HG03159 (cell line): ENCODE measurements at regions not wholly inside any gene's neighbourhood (a gene's known extent, or its start where the extent isn't known, plus 50 kb on each side); places are given as distances from the start of the nearest gene placed in this dataset.

Experiments
- ATAC-seq: cut with Tn5 transposase; IDR thresholded peaks from one replicate; pipeline ENCODE4 v1.9.1; 2021; ENCODE audit warnings: mild to moderate bottlenecking, moderate library complexity; ENCODE audit not compliant: unreplicated experiment

GRCh38 chr1:219526074-219526473 lies 86.8 kb downstream of the ZC3H11B start:
- ATAC-seq, result no peak

DNA sequence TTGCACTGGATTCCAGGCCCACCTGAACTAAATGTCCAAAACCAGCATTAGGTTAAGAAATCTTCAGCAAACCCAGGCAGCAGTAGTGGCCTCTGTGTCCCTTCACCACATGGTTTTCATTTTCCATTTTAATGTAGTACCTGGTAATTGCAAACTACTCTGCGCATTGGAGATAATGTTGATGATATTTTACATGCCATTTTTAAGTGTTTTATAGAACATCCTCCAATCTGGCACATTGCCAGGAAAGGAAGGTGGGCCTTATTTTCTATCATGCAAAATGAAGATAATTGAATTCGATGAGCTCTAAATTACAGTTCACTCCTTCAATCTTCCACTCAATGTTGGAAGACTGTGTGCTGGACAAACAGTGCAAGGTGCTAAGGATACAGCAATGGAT lies 89.5 kb downstream of the ZC3H11B start:
- ATAC-seq, result no peak

- no peak for ATAC-seq
These were observed 91.6 kb downstream of the ZC3H11B start for GRCh38 chr1:219521325-219521724.

- no peak for ATAC-seq
These were observed 92.7 kb downstream of the ZC3H11B start for GRCh38 chr1:219520241-219520640.

- ATAC-seq, result no peak
These were observed 94.0 kb downstream of the ZC3H11B start for GRCh38 chr1:219518907-219519248.

DNA sequence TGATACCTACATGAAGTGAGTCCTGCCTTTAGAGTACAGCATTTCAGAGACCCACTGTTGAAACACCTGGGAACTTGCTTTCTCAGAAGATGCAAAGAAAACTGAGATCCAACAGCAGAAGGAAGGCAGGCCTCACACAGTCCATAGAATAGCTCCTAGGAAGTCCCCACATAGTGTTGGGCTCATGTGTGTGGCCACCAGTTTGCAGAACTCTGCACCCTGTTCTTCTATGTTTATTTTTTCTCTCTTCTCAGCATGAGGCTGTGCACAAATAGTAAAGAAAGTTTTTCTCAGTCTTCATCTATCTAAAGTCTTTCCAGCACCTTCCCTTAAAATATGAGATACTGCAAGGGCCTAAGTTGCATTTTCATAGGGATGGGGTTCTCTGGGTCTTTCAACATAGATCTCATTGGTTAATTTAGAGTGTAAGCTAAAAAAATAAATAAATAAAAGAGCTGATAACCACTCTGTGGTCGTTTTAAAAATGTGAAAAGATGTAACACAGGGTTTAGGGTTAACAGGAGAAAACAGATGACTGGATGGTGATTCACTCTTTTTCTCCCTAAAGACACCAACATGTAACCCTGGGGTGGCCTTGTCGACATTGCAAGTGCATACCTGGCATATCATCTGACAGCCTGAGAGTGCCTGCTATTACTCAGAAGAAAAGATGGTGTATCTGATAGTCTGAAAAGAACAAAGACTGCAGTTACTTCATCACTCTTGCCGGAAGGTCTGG lies 94.6 kb downstream of the ZC3H11B start:
- no peak for ATAC-seq

DNA sequence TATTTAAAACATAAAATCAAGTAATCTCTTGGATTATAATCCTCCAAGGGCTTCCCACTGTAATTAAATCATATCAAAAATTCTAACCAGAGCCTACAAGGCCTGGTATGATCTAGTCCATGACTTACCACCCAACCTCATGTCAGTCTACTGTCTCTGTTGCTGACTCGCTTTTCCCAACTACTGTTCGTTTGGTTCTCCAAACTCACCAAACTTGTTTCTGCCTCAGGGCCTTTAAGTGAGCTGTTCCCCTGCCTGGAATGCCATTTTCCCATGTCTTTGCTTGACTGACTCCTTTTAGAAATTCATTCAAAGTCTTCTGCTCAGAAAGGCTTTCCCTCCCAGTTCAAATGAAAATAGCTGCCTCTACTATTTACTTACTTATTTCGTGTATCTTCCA lies 95.9 kb downstream of the ZC3H11B start:
- ATAC-seq, result no peak

DNA sequence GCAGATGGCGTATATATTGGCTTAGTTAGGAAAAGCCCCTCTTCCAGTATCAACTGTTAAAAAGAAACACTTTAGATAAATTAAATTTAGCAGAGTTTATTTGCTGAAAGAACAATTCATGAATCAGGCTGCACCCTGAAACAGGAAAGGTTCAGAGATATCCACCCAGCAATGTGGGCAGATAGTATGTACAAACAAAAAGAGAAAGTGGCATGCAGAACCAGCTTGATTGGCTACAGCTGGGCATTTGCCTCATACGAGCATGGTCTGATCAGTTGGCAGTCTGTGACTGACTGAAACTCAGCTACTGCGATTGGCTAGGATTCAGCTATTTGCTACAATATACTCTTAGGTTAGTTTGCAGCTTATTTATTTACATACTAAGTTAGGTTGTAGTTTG lies 98.2 kb downstream of the ZC3H11B start:
- no peak for ATAC-seq

DNA sequence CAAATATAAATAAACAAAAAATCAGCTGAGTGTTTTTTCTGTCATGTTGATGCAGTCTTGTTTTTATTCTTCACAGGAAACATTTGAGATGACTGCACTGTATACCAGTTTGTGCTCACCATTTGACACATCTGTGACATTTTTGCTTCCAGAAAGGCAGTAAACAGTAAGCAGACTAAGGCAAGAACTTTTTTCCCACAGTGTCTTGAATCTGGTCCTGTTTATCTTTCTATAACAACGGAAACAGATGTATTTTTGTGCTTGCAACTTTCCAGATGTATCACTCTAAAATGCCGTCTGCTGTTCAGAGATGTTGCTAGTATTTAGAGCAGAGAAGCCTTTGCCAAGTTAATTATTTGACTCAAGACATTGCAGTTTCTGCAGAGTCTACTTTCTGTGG lies 105.5 kb downstream of the ZC3H11B start:
- ATAC-seq, result no peak

DNA sequence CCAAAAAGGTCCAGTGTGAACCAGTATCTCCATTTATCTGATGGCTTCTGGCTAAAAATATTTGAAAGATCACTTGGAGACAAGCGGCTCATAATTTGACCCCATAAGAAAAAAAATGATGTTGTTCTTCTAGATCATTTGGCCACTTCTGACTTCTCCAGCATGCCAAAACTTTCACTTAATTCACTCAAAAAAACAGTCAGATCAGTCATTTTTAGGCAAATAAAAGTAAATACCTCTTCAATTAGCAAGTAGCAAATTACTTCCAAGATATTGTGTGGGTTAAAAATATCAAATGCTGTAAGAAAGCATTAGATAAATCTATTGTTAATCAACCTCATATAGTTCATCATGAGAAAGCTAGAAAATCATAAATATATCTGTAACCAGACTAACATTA lies 106.0 kb downstream of the ZC3H11B start:
- no peak for ATAC-seq

- ATAC-seq, result no peak
These were observed 106.4 kb downstream of the ZC3H11B start for GRCh38 chr1:219506473-219506899.

DNA sequence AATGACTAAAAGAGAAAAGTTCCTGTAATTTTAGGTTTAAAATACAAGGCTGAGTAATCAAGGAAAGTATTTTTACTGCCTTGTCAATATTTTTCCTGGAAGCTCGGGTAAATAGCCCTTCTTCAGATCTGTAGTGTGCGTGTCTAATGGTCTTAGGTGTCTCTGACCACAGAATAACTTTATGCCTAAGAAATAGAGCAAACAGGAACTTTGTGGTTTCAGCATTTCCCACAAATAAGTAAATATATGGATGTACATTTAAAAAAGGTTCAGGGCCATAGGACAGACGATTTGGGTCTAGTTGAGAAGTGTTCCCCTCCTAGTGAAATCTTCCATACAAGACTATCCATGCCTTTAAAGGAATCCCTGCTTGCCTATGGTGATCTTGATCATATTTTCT lies 107.0 kb downstream of the ZC3H11B start:
- no peak for ATAC-seq

DNA sequence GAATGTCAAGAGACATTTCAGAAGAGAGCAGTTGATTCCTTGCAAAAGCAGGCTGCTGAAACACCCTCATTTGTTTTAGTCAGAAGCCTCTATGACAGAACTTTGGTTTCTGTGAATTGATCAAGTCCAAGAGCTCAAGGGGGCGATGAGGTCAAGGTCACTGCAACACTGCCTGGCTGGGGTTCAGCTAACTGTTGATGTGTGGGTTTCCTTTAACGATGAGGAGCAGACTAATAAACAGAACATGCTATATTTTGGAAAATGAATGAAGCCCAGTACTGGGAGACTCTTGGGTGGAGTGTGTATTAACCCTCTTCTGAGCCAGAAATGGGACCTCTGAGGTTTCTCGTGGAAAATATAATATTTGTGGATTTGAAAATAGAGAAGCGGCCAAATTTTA lies 109.3 kb downstream of the ZC3H11B start:
- no peak for ATAC-seq

DNA sequence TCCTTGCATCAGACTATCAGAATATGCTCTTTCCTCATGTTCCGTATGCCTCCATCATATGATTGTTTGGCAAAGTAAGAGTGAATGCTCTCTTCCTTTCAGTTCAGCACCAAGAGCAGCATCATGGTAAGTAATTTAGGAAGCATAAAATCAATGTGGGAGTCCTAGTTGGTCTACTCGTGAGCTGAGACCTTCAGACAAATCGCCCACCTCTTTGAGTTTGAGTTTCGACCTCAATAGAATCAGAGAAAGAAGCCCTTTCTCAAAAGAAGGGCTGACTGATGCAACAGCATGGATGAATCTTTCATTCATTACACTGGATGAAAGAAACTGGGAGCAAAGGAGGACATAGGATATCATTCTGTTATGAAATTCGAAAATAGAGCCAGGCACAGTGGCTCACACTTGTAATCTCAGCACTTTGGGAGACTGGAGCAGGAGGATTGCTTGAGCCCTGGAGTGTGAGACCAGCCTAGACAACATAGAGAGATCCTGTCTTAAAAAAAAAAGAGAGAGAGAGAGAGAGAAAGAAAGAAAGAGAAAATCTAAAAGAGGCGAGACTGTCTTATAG lies 112.5 kb downstream of the ZC3H11B start:
- no peak for ATAC-seq

- no peak for ATAC-seq
These were observed 114.2 kb downstream of the ZC3H11B start for GRCh38 chr1:219498666-219499065.

DNA sequence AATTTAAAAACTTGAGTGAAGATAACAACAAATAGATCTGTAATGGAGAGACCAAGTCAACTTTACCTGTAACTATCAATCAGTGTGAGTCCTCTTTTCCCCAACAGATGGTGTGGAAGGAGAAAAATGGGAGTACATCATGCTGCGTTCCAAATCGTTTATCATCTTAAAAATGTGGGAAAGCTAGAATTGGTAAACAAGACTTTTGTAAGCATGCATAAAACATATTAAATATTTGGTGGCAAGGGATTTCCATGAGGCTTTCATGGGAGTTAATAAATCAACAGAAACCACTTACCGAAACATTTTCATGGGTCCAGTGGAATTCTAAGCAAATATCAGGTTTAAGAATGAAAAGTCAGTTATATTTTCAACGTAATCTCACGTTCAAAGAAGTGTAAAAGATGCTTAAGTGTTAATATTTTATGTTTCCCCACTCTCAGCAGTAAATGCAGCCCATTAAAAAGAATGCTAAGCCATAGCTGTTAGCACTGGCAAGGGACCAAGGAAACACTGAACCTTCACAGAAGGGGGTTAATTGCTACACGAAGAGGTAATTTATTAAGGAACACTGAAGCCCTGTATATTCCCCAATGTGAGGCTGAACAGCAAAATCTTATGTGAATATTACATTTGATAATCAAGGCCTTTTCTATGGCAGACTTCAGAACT lies 117.0 kb downstream of the ZC3H11B start:
- no peak for ATAC-seq

DNA sequence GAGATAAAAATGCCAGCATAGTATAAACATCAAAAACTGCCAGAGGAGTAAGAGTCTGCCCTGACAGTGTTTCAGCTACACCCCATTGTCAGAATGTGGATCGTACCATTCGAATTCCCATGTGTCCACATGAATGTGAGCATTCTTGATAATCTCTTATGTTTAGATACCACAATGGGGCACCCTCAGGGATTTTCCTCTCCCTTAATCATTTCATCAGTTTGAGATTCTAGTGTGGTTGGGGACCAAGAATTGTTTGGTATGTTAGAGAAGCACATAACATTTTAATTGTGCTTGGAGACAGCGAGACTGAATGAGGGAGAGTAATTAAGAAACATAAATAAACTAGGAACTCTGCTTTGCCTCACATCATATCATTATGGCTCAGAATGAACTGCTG lies 120.2 kb downstream of the ZC3H11B start:
- ATAC-seq, result no peak

DNA sequence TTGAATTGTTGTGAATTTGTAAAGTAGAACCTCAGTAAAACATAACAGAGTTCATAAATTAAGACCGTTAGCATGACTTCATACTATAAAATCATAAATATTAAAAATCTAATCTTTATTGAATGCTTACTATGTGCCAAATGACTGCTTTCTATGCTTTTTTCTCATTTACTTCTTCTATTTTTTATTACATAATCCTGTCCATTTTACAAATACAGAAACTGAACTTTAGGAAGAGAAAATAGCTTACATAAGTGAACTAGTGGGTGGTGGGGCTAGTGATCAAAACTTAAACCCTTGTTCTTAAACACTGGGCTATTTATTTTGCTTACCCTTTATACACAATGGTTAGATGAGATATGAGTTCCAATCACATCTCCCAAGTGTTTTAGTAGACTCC lies 122.3 kb downstream of the ZC3H11B start:
- ATAC-seq, result no peak

GRCh38 chr1:219489636-219490035 lies 123.3 kb downstream of the ZC3H11B start:
- ATAC-seq, result no peak

GRCh38 chr1:219488275-219488674 lies 124.6 kb downstream of the ZC3H11B start:
- no peak for ATAC-seq

DNA sequence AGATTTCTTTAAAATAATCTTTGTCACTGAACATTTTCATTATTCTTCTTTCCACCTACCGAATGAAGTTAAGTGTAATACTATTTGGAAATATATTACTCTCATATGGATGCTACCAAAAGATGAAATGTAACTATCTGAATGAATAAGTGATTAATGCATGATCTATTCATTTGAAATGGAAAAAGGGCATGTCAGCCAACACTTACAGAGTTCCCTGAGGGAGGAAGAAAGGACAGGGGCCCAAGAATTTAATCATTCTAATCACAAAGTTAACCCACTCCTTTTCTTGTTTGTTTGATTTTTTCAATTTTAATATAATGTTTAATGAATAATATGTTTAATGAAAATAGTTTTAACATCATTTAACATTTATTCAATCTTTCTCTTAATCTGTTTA lies 129.4 kb downstream of the ZC3H11B start:
- no peak for ATAC-seq

GRCh38 chr1:219480011-219480410 lies 132.9 kb downstream of the ZC3H11B start:
- no peak for ATAC-seq
